ENCODE measurements at regions not wholly inside any gene's neighbourhood (a gene's known extent, or its start where the extent isn't known, plus 50 kb on each side); places are given as distances from the start of the nearest gene placed in this dataset.

DNA sequence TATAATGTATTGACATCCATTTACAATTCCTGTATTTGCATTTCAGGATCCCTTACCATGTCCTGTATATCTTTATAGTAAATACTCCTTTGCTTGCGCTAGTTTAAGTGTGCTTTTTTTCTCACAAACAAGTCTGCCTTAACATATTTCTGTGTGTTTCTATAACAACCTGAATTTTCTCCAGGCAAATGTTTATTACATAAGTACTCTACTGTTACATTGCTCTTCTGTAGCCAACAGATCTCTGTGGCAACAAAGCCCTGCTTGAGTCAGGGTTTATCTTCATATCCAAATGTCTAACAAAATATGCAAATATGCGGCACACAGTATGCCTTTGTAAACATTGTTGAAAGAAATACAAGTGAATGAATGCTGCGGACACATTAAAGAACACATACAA is 625.5 kb downstream of the TLL1 start:
- no peak for DNase-seq

DNA sequence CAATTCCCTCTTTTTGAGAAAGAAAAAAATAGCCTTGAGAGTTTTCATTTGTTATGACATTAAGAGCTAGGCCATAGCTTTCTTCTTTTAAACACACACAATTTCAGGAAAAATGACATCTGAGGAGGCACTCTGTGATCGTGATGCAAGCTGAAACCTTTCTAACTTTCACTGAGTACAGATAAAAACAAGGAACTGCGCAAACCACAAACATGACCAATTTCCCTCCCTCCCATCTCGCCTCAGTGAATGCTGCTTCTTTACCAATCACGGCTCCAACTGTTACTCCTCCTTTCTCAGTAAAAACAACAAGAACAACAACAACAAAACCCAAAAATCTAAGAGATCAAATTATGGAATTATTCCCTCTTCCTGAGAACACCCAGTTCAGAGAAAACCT is 626.8 kb downstream of the TLL1 start:
- no peak for DNase-seq

DNA sequence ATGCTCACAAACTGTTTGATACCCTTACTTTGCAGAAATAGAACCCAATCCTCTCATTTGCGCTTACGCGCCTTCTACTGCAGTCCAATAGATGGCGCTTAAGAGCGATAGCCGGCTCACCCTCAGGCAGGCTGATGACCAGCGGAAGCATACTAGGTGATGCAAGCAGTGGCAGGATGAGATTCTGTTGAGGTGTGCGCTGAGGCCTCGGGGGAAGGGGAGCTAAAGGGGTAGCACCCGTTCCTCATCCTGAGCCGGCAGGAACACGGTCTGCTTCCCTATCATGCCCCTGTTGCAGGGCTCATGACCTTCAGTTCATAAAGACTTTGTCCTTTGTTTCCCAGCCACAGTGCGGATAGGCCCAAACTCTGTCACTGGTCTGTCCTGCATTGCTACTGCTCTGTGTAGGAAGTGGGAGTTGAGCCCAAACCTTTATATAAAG is 628.9 kb downstream of the TLL1 start:
- peak; percentile 1 for DNase-seq

DNA sequence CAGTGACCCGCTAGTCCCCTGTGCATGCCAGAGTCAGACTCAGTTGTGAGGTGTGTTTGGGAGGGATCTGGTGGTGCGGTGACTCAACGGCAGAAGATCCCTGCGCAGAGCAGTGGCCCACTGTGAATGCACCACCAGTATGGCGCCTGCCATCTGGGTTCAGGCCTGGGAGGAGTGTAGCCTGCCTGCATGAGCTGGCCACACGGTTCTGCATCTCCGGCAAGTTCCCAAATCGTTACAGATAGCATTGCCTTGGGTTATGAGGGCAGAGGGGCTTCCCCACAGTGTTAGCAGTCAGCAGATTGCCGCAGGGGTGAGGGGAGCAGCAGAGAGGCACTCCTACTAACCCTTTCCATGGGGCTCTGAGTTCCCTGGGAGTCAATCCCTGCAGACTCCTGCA is 629.6 kb downstream of the TLL1 start:
- DNase-seq, result no peak

DNA sequence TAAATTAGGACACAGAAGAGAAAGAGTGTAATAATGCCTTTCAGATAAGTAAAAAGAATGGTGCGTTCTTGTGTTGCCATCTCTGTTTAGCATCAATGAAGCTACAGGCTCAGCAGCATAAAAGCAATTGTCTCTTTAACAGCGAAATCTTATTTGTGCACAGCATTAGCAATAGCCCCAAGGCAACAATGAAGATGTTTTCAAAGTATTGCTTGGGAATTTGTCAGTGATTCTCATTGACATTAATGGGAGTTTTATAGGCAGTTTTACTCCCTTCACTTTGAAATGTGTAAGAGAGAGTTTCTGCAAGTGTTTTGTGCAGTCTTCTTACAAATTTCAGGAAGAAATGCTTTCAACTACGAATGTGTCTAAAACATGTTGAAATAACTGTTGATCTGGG is 633.0 kb downstream of the TLL1 start:
- no peak for DNase-seq

DNA sequence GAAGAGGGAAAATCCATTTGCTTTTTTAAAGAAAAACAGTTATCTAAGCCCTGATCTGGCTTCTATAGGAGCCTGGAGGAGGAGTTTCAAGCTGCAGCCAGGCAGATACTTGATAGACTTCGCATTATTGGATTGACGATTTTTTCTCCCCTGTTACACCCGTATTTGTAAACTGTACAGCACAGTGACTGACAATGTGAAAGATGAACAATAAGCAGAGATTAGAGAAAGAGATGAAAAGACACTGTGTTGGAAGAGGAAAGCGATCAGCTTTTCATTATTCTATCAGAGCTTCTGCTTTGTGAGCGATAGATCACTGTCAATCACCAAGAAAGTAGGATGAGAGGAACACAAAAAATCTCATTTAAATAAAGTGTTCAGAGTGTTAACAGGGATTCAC is 639.2 kb downstream of the TLL1 start:
- DNase-seq, result no peak

DNA sequence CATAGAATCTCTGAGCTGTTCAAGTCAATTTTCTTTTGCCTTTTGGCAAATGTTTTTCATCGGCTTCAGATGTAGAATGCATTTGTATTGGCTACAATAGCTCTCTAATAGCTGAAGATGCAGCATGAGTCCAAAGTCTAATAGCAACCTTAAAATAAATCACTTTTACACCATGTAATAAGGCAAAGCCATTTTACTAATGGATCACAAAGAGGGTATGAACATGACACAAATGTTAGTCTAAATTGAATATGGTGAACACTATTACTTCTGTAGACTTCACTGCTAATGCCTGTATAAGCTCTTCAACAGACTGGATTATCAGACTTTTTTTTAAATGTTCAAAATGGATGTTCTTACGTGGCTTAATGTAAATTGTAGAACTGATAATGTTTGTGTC is 645.3 kb downstream of the TLL1 start:
- DNase-seq, result no peak

DNA sequence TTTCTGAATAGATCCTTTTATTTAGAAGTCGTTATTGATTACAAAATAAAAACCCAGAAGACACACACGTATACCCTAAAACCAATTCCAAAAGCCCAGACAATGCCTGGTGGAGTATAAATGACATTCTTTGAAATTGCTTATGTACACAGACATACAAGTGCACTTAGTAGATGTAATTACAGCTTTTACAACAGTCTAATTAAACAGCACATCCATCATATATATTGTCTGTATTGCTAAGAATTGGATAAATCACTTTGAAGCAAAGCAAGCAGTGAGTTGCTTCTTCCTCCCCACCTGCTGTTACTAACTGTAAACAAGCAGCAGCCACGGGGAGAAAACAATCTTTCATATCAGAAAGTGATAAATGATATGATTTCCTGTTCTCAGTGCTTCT is 645.7 kb downstream of the TLL1 start:
- DNase-seq, result no peak

DNA sequence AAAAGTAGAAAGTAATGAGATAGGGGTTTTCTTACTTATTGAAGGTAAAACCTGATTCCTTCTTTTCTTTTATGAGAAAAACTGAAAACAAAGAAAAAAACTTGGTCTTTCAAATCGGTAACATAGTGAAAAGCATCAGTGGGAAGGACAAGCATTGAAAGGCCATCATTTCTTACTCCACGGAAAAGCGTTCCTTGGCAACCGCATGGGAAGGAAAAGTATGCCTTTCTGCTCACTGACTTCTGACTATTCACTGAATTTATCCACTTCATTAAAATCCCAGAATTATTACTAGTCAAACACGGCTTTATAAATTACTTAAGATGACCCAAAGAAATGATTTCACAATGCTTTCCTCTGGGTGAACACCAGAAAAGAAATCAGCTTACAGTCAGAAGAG is 646.7 kb downstream of the TLL1 start:
- no peak for DNase-seq

DNA sequence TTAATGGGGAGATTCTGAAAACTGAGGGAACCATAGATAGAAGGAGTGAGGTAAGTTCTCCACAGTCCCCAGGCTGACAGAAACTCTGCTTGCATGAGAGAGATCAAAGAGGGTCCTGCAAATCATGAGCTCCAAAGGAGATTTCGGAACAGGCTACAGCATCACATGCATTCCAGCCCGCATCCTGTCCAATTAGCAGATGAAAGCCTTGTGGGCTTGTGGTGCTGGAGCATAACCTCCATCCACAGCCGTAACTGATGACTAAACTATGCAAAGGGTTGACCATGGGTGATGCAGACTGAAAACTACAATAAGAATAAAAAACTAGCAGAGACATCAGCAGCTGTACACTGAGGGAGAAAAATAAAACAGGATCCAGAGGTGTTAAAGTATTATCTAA is 654.5 kb downstream of the TLL1 start:
- DNase-seq, result no peak

DNA sequence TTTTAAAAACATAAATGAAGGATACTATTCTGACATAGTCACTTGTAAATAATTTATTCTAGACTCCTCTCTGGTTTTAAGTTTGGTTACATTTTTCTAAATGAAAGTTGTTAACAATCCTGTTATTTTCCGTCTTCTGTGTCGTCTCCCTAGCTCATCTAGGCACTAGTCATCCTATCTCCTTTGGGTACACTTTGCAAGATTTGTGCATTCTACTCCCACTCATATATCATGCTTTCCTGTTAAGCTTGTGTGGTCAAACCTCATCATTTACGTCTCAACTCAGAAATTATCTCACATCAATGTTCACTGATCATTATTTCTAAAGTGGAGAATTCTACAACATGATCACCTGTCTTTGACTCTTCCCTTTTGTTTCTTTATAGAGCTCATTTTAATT is 658.7 kb downstream of the TLL1 start:
- DNase-seq, result no peak

DNA sequence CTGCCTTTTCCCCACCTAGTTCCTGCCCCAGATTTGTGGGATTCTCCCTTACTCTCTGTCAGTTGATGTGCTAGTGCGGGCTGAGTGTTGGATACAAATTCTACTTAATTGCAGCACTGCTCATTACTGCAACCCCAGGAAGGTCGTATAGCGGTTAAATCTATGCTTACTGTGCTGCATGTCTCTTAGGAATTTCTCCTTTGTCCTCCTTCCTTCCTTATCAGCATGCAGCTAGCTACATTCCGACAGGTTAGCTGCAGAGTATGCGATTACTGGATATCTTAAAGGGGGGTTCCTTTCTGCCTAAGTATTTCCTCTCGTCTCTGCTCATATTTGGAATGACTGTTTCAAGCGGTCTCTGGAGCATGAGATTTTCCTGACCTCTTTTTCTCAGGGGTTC is 662.8 kb downstream of the TLL1 start:
- no peak for DNase-seq

DNA sequence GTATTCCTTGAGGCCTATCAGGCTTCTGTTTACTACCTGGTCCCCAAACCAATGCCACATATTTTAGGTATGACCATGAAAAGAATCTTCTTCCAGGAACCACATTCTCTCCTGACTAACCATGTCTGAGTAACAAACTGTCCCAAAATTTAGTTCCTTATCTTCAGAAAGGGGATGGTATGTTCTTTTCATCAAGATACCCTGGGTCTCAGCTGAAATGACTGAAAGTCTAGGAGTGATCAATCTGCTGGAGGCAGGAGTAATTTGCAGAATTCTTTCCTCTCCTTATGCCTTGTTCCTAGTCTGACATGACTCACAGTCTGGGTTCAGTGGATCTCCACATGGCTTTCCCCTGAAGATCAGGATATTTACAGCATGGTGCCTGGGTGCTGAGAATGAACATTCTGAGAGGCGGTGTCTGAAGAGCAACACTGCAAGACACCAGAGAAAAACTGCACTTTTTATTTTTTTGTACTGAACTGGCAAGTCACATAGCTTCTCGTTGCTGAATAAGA is 665.5 kb downstream of the TLL1 start:
- no peak for DNase-seq

DNA sequence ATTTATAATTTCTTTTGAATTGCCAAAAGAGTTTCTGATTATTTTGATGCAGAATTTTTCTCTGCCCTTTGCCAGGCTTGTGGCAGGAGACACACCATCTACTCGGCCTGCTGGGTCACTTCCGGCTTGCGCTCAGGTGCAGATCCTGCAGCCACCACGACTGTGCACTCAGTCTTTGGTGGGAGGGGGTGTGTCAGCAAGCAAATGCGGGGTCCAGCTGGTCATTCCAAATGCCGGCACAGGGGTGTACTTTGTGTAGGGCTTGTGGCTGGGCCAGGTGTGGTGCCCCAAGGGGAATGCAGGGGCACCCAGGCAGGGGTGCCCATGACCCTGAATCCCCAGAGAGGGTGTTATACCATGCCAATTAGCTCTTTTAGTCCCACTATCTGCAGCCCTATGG is 673.0 kb downstream of the TLL1 start:
- DNase-seq, result no peak

DNA sequence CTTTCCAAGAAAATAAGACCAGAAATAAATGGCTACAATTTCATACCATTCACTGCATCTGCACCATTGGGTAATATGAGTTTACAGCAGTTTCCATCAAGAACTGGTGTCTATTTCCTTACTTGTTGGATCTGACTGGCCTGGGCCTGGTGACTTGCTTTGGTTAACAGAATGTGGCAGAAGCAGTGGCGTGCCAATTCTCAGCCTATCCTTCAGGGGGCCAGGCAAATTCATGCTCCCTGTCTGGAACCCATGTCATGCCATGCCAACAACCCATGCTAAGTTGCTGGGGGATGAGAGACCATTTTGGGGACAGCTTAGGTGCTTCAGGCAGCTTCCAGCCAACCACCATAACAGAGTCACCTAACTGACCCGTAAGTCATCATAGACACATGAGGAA is 656.7 kb downstream of the SPOCK3 start:
- DNase-seq, result no peak

DNA sequence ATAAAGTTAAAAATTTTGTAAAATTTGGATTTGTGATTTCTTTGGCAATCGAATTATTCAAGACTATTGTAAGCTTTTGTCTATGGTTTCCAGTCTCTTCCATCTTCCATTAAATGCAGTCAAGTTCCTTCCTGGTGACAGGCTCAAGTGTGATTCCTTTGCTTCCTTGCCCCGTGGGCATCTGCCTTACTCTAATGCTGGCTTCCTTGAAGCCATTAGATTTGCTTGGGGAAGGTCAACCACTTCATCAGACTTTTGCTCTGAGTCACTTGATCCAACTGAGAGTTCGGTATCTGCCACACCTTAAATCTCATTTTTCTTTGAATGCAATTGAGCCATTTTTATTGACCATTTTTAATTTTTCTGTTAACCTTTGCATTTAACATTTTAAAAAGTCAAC is 648.8 kb downstream of the SPOCK3 start:
- DNase-seq, result no peak

DNA sequence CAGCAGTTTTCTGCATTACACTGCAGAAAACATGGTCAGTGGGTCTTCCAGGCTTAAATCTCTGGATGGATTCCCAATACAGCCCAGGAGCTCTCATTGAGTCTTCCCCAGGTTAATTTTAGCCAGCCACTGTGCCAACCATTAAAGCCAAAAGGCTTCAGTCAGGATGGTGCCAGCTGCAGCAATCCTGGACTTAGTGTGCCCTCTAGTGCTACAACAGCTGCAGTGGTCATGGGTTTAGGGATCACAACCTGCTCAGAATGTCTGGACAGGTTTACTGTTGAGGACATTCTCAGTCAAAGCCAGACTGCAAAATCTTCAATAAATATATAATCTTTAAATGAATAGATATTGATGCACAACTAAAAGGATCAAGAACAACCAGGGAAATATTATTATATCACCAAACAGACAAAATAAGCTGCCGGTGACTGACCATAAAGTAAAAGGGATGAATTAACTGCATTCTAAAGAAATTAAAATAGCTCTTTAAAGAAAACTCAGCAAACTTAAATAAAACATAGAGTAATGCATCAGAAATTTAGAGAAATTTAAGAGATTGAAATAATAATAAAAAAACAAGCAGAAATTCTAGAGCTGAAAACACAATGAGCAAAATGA is 639.9 kb downstream of the SPOCK3 start:
- DNase-seq, result peak; percentile 3

DNA sequence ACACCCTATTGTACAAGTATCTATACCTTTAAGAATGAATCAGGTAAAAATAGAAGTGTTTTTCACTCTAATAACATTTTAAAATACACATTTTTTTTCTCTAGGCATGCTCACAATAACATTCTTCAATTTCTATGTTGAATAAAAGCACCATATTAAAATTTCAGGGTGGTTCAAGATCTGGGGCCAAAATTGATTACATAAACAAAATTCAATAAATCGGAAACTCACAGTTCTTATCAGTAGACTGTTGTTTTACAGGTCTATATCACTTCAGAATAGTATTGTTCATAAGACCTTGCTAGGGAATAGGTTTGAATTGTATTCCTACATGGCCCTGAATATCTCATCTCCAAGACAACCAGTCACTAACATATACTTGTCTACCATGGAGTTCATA is 634.0 kb downstream of the SPOCK3 start:
- DNase-seq, result no peak

DNA sequence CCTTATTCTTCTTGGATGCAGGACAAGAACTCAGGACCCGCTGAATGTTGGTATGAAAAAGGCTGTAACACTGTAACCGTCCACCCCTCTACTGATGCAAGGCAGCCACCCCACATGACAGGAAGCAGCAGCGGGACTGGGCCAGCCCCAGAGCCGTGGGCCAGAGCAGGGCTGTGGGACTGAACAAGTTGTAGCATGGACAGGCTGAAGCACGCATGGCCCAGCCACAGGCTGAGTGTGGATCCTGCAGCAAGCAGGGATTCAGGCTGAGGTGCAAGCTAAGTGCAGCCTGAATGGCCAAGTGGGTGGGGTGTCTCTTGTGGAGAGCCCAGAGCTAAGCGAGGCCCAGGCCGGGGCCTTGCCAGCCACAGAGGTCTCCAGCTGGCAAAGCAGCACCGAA is 632.2 kb downstream of the SPOCK3 start:
- no peak for DNase-seq

DNA sequence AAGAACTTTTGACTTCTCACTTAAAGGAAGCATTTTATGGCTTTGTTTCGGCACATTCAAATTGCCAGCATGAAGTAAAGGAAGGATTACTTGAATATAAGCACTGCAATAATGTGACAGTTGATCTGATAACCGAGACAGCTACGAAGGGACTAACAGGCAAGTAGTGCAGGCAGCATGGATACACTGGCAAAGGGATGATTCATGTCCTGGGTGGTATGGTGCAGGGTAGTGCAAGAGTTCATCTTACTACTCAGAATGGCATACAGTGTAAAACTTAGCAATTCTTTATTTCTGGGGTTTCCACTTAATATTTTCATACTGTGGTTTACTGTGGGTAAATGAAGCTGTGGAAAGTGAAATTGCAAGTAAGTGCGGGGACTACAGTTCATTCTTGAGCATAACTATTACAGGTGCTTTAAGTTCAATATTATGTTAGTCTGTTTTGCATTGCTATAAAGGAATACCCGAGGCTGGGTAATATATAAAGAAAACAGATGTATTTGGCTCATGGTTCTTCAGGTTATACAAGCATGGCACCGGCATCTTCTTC is 611.8 kb downstream of the SPOCK3 start:
- DNase-seq, result no peak

DNA sequence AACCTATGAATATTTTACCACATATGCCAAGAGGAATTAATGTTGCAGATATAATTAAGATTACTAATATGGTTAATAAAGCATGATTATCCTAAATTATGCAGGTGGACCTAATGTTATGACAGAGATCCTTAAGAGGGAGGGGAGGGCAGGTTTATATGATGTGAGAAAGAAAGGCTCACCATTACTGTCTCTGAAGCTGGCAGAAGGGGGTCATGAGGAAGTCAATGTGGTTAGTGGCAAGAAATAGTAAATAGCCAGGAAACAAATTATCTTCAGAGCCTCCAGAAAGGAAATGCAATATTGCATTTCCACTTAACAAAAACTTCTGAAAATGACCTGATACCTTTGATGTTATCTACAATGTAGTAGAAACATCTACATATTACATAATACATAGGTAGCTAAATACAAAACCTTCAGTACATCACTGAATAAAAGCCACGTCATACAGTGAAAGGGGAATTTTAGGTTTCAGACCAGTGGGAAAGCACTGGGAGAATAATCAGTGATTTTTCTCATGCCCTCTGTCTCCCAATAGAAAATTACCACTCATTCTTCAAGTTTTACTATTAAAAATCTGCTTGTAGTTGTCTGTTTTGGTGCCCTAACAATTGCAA is 609.2 kb downstream of the SPOCK3 start:
- no peak for DNase-seq

DNA sequence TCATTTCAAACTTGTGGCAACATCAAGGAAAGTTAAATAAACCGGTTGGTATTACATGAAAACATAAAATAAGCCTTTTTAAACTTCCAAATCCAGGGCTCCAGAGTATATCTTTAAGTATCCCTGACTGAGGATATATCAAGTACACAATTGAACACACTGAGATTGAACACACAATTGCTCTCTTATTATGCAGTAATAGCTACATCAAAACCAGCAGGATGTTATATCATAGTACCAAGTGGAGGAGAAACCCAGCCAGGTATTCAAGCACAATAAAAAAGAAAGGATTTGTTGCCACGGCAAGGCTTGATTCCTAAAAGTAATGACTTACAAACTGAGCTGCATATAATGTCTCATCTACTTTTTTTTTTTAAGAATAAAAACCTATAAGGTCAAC is 605.8 kb downstream of the SPOCK3 start:
- DNase-seq, result no peak

DNA sequence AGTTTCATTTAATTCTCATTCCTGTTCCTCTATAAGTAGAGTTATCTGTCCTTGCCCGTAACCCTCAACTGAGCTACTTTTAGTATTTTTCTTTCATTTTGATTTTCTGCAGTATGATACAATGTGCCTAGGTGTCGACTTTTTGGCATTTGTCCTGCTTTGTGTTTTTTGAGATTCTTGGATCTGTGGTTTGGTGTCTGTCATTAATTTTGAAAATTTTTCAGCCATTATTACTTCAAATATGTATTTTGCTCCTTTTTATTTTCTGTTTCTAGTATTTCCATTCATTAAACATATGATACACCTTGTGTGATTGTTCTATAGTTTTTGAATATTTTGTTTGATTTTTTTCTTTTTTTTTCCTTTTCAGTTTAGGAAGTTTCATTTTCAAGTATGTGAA is 598.9 kb downstream of the SPOCK3 start:
- no peak for DNase-seq

DNA sequence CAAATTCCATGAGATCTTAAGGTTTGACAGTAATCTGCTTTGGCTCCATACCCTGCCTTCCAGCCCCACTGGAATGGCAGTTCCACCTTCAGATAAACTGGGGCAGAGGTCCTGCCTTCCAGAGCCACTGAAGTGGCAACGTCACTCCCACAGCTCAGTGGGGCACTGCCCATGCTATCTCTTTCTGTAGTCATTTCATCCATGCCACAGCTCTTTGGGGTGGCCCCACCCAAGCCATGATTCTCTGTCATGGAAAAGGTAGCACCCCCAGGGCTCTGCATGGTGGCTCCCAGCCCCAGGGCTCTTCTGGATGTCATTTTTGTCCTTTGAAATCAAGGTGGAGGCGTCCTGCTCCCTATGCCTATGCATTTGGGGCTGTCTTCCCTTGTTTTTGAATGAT is 596.5 kb downstream of the SPOCK3 start:
- DNase-seq, result no peak

DNA sequence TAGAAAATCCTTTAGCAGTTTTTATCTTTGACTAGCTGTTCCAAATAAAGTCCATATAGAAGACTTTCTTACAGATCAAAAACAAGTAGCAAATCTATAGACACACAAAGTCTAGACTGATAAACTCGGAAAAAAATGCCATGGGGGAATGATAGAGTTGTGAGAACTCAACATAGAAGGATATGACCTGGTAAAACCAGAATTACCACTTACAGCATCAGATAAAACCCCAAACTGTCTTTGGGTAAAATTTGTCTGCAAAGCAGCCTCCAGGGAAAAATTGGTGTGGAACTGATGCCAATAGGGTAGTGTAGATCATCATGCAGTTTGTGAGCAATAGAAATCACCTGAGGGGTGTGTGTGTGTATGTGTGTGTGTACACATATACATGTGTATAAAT is 579.1 kb downstream of the SPOCK3 start:
- DNase-seq, result no peak
